Body of pancreas (tissue), 4 donors: ENCODE measurements at regions not wholly inside any gene's neighbourhood (a gene's known extent, or its start where the extent isn't known, plus 50 kb on each side); places are given as distances from the start of the nearest gene placed in this dataset.

ENCODE experiments used
- ATAC-seq: fragments of 150-250 bp; one replicate; pipeline ENCODE4 v1.9.1; 2016
- DNase-seq, 4 donors: peaks; one replicate each; pipeline ENCODE4 v3.0.0-alpha.2; 2019
- H3K27ac ChIP-seq, 4 donors: fragments of 200-600 bp; sonication (generic); 1 replicate in 3 of 4; 2 replicates in 1 of 4; pipeline versions ENCODE4 v1.5.1 to v1.6.1; 2016 to 2019; ENCODE audit warnings: mild to moderate bottlenecking in 1 of 4, mixed read lengths in 1 of 4, moderate library complexity in 1 of 4
- H3K27me3 ChIP-seq, 2 donors: fragments of 200-600 bp; sonication (generic); one replicate each; pipeline ENCODE4 v1.6.0; 2016; ENCODE audit warnings: mild to moderate bottlenecking in 1 of 2
- H3K36me3 ChIP-seq, 2 donors: fragments of 200-600 bp; sonication (generic); replicated peaks in 1 of 2; 2 replicates each; pipeline ENCODE4 v1.5.1; 2016; ENCODE audit warnings: low read depth in 2 of 2; ENCODE audit not compliant: insufficient read depth in 1 of 2
- H3K4me1 ChIP-seq: fragments of 200-600 bp; sonication (generic); one replicate; pipeline ENCODE4 v1.6.0; 2016
- H3K4me3 ChIP-seq, 2 donors: fragments of 200-600 bp; sonication (generic); 1 replicate in 1 of 2; 2 replicates in 1 of 2; pipeline ENCODE4 v1.5.1; 2016 to 2019
- H3K9me3 ChIP-seq, 3 donors: fragments of 200-600 bp; sonication (generic); 1 replicate in 2 of 3; 2 replicates in 1 of 3; pipeline ENCODE4 v1.5.1; 2016
- POLR2A ChIP-seq, 3 donors: fragments of 450-650 bp; IDR thresholded peaks; one replicate each; pipeline ENCODE4 v1.6.1; 2016; ENCODE audit warnings: antibody characterized with exemption in 3 of 3, mild to moderate bottlenecking in 2 of 3
- WGBS, 2 donors: methylation state at CpG; one replicate each; pipeline ENCODE4 v1.1.5; 2017; 5-methylcytosine and 5-hydroxymethylcytosine counted together
- intact Hi-C: fragments of 100-400 bp; cut with DNase I; formaldehyde crosslinking; loops from one replicate; pipeline ENCODE4 v1.15.1; 2023
- TF ChIP-seq, protein P1 (sequence below), 7 experiments: fragments of 450-650 bp in 4 of 7; fragments of 200-600 bp in 3 of 7; sonication (generic) in 3 of 7; IDR thresholded peaks; one replicate each; pipeline ENCODE4 v1.5.1; 2016 to 2019; ENCODE audit warnings: antibody characterized with exemption in 7 of 7

DNA sequence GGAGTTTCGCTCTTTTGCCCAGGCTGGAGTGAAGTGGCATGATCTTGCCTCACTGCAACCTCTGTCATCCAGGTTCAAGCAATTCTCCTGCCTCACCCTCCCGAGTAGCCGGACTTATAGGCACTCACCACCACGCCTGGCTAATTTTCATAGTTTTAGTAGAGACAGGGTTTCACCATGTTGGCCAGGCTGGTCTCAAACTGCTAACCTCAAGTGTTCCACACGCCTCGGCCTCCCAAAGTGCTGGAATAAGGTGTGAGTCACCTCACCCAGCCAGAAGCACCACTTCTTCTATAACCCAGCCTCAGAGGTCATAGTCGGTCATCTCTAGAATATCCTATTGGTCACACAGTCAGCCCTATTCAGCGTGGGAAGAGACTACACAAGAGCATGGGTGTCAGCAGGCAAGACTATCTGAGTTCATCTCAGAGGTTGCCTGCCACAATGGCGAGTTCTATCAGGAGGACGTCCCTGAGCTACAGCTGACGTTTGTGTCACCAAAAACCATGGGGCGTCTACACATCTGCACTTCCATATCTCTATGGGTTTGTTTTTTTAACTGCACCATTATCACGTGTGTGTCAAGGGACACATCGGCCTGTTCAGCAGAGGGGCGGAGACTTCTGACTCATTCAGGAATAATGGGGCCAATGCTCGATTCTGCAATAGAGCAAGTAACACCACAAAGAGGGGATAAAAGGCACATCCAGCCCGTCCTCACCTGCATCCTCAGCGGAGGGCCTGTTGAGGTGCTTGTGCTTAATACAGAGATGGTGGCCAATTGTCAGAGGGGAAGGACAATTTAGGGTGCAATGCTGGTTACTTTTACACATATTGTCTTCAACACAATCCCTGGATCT lies 256.3 kb upstream of the IRF2BP2 start:
- ATAC-seq (peak; percentile 62), DNase-seq (peak; percentile 31 to 71 (median 58))
- Histone ChIP-seq H3K4me3 (no peak overlapping the region), H3K9me3 (no peaks in the 10 kb centered on the region), H3K4me1 (peaks cover 32% of the 10 kb centered on the region), H3K27me3 (no peaks in the 10 kb centered on the region), H3K27ac (no peak overlapping the region), H3K36me3 (no peaks in the 10 kb centered on the region)
- intact Hi-C loops, result no loop called here
- WGBS, 2 donors, result 71% methylated on average over 18 of the region's 18 CpGs
- TF ChIP-seq, protein P1, sequence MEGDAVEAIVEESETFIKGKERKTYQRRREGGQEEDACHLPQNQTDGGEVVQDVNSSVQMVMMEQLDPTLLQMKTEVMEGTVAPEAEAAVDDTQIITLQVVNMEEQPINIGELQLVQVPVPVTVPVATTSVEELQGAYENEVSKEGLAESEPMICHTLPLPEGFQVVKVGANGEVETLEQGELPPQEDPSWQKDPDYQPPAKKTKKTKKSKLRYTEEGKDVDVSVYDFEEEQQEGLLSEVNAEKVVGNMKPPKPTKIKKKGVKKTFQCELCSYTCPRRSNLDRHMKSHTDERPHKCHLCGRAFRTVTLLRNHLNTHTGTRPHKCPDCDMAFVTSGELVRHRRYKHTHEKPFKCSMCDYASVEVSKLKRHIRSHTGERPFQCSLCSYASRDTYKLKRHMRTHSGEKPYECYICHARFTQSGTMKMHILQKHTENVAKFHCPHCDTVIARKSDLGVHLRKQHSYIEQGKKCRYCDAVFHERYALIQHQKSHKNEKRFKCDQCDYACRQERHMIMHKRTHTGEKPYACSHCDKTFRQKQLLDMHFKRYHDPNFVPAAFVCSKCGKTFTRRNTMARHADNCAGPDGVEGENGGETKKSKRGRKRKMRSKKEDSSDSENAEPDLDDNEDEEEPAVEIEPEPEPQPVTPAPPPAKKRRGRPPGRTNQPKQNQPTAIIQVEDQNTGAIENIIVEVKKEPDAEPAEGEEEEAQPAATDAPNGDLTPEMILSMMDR (IDR thresholded peaks at IDR 0.05), result no peak
- TF ChIP-seq POLR2A (IDR thresholded peaks at IDR 0.05), result no peak

DNA sequence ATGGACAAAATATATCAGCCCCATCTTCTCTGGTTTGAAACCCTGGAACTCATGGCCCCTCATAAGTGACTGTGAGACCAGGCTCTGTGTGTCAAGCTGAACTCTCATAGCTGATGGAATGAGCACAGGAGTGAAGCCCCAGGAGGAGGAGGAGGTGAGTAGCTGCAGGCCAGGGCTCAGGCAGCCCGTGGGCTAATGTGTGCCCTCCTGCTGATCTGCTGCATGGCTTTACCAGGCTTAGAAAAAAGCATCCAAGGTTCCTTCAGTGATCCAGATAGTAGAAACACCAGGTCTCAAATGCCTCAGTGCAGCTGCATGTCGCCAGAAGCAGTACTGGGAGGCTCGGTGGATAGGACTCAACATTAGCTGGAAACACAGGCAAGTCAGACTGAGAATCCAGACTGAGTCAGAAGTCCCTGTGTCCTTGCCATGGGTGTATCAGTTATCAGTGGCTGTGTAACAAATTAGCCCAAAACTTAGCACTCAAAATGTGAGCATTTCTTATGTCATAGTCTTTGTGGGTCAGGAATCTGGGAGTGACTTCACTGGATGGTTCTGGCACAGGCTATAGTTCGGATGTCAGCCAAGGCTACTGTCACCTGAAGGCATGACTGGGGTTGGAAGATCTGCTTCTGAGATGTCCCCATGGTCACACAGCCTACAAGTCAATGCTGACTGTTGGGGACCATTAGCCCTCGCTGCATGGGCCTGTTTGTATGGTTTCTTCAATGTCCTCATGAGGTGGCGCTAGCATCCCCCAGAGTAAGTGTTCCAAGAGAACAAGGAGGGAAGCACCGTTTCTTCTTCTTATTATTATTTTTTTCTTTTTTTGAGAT lies 255.4 kb upstream of the IRF2BP2 start:
- H3K4me1 ChIP-seq, result peaks cover 32% of the 10 kb centered on the region
- DNase-seq (no peak), ATAC-seq (no peak)
- H3K9me3 ChIP-seq, result no peaks in the 10 kb centered on the region
- TF ChIP-seq, protein P1 (IDR thresholded peaks at IDR 0.05), result no peak
- no peak for TF ChIP-seq POLR2A (IDR thresholded peaks at IDR 0.05)
- WGBS, 2 donors, result 92 to 100% methylated on average over 7 of the region's 7 CpGs
- H3K27me3 ChIP-seq, result no peaks in the 10 kb centered on the region
- H3K4me3 ChIP-seq, result no peak overlapping the region
- no peak overlapping the region for H3K27ac ChIP-seq
- intact Hi-C loops, result no loop called here
- no peaks in the 10 kb centered on the region for H3K36me3 ChIP-seq

DNA sequence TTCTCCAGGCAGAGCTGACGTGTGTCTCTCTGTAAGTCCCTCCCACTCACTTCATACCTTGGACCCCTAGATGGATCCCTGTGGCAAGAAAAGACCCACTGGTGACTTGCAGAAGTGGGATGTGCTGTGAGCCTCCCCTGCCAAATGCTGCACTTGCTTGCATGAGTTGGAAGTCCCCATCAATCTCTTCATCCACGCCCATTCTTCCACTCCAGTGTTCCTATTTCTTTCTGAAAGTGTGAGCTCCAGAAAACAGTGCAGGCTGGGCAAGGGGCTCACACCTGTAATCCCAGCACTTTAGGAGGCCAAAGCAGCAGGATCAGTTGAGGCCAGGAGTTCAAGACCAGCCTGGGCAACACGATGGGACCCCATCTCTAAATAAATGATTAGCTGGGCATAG lies 254.1 kb upstream of the IRF2BP2 start:
- no peak for DNase-seq
- no peak for TF ChIP-seq POLR2A (IDR thresholded peaks at IDR 0.05)
- TF ChIP-seq, protein P1 (IDR thresholded peaks at IDR 0.05), result no peak

DNA sequence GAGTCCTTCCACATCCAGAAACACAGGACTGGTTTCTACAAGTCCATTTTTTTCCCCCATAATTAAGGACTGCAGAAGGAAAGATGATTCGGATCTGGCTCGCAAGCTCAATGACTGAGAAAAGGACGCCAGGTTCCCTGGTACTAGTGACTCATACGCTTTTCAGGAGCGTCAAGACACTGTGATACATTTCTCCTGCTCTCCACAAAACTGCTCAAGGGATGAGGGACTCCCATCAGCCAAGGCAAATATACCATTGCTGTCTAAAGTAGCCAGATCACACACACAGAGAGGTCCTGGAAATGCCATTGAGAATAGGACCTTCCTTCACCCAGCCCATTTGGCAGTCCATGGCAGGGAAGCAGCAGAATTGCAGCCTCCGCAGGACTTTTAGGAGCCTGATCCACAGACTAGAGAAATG lies 253.6 kb upstream of the IRF2BP2 start:
- Histone ChIP-seq H3K4me3 (no peak overlapping the region), H3K4me1 (peaks cover 32% of the 10 kb centered on the region), H3K36me3 (no peaks in the 10 kb centered on the region), H3K27me3 (no peaks in the 10 kb centered on the region), H3K27ac (peak overlapping the region in 3 of 4 donors; percentile 51 to 73 (median 68)), H3K9me3 (no peaks in the 10 kb centered on the region)
- WGBS, 2 donors, result 85 to 88% methylated on average over 5 to 6 of the region's 6 CpGs
- no peak for TF ChIP-seq POLR2A (IDR thresholded peaks at IDR 0.05)
- TF ChIP-seq, protein P1 (IDR thresholded peaks at IDR 0.05), result no peak
- no peak for ATAC-seq
- no peak for DNase-seq
- intact Hi-C loops, result no loop called here

More for the DNA sequence above, 254.1 kb upstream of the IRF2BP2 start:
- Histone ChIP-seq H3K36me3 (no peaks in the 10 kb centered on the region), H3K9me3 (no peaks in the 10 kb centered on the region), H3K4me1 (peaks cover 32% of the 10 kb centered on the region), H3K27me3 (no peaks in the 10 kb centered on the region), H3K27ac (no peak overlapping the region), H3K4me3 (no peak overlapping the region)
- WGBS, 2 donors, result 85 to 100% methylated on average over 2 to 3 of the region's 3 CpGs
- ATAC-seq, result no peak
- intact Hi-C loops, result no loop called here
